ENCODE measurements at regions not wholly inside any gene's neighbourhood (a gene's known extent, or its start where the extent isn't known, plus 50 kb on each side); places are given as distances from the start of the nearest gene placed in this dataset.

DNA sequence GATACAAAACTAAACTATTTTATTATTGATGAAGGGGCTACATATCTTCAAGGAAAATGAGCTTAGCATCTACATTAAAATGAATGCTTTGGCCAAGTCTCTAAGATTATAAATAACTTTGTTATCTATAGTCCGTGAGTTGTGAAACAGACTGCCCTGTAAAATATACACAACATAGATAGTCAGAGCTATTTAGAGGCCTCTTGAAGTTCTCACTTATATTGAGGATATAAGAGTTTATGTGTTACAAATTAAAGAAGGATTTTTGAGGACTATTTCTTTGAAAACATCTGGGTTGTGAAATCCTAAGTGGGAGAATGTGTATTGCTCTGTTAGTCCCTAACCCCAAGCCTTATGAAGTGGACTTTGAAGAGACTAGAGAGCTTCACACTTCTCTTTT lies 292.0 kb upstream of the CDH2 start:
- DNase-seq, result no peak
- no peaks in the 10 kb centered on the region for H3K9me3 ChIP-seq
- no peak overlapping the region for H3K9ac ChIP-seq (ENCODE audit: low read depth in 2 of 2, low read length in 2 of 2)
- no peak overlapping the region for H3K4me3 ChIP-seq
- intact Hi-C loops (cut with DNase I), result no loop called here
- no peaks in the 10 kb centered on the region for H3K4me1 ChIP-seq
- no peaks in the 10 kb centered on the region for H3K36me3 ChIP-seq
- H3K27ac ChIP-seq, result no peak overlapping the region
- H3K27me3 ChIP-seq, result no peaks in the 10 kb centered on the region
- TF ChIP-seq, protein P1, sequence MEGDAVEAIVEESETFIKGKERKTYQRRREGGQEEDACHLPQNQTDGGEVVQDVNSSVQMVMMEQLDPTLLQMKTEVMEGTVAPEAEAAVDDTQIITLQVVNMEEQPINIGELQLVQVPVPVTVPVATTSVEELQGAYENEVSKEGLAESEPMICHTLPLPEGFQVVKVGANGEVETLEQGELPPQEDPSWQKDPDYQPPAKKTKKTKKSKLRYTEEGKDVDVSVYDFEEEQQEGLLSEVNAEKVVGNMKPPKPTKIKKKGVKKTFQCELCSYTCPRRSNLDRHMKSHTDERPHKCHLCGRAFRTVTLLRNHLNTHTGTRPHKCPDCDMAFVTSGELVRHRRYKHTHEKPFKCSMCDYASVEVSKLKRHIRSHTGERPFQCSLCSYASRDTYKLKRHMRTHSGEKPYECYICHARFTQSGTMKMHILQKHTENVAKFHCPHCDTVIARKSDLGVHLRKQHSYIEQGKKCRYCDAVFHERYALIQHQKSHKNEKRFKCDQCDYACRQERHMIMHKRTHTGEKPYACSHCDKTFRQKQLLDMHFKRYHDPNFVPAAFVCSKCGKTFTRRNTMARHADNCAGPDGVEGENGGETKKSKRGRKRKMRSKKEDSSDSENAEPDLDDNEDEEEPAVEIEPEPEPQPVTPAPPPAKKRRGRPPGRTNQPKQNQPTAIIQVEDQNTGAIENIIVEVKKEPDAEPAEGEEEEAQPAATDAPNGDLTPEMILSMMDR (IDR thresholded peaks at IDR 0.05), result no peak

DNA sequence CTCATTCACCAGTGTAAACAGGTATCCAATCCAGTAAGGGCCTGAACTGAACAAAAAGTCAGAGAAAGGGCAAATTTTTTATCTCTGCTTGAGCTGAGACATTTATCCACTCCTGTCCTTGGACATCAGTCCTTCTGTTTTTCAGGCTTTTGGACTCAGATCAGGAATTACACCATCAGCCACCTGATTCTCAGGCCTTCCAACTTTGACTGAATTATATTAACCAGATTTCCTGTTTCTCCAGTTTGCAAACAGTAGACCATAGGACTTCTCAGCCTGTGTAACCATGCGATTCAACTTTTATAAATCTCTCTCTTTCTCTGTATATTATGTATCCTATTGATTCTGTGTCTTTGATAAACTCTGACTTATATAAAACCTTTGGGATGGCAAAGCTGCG lies 289.3 kb upstream of the CDH2 start:
- H3K36me3 ChIP-seq, result no peaks in the 10 kb centered on the region
- intact Hi-C loops (cut with DNase I), result no loop called here
- no peak for DNase-seq

DNA sequence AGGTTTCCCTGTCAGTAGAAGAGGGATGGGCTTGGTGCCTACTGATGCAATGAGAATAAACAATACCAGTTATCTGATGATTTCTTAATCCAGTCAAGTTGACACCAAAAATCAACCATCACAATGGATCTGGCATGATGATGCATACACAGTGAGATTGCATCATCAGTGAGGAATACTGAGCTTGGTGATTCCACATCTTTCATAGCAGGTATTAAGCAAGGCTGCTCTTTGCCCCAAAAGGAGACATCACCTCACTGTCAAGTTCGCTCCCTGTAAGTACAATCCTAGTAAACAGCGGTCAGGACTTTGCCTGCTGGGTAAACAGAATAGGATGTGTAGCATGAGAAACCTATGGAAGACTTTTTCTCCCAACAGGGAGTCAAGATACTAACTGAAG lies 282.7 kb upstream of the CDH2 start:
- intact Hi-C loops (cut with DNase I), result no loop called here
- Histone ChIP-seq H3K27me3 (no peaks in the 10 kb centered on the region), H3K9ac (ENCODE audit: low read depth in 2 of 2, low read length in 2 of 2) (no peak overlapping the region), H3K36me3 (no peaks in the 10 kb centered on the region), H3K4me3 (no peak overlapping the region), H3K4me1 (no peaks in the 10 kb centered on the region), H3K27ac (no peak overlapping the region), H3K9me3 (no peaks in the 10 kb centered on the region)
- TF ChIP-seq, protein P1 (IDR thresholded peaks at IDR 0.05), result no peak
- DNase-seq, result no peak

More for the DNA sequence above, 289.3 kb upstream of the CDH2 start:
- Histone ChIP-seq H3K4me1 (no peaks in the 10 kb centered on the region), H3K9me3 (no peaks in the 10 kb centered on the region), H3K27ac (no peak overlapping the region), H3K27me3 (no peaks in the 10 kb centered on the region), H3K4me3 (no peak overlapping the region), H3K9ac (ENCODE audit: low read depth in 2 of 2, low read length in 2 of 2) (no peak overlapping the region)
- TF ChIP-seq, protein P1 (IDR thresholded peaks at IDR 0.05), result no peak

DNA sequence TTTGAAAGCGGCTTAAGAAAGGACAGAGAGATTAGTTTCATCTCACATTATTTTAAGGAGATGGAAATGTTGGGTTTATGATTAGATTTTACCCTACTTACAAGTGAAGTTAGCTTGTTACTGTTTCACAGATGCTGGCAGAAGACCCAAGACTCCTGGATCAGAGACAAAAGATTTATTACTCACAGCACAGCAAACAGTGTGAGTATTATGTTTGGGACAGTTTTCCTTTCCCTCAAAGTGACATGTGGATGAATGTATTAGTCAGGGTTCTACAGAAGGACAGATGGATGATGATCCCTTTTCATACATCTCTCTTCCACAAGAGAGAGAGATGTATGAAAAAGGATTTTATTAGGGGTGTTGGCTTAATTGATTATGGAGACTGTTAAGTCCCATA lies 281.8 kb upstream of the CDH2 start:
- TF ChIP-seq, protein P1 (IDR thresholded peaks at IDR 0.05), result no peak
- Histone ChIP-seq H3K4me1 (no peaks in the 10 kb centered on the region), H3K27me3 (no peaks in the 10 kb centered on the region), H3K27ac (no peak overlapping the region), H3K9ac (ENCODE audit: low read depth in 2 of 2, low read length in 2 of 2) (no peak overlapping the region), H3K9me3 (no peaks in the 10 kb centered on the region), H3K4me3 (no peak overlapping the region), H3K36me3 (no peaks in the 10 kb centered on the region)
- no peak for DNase-seq
- intact Hi-C loops (cut with DNase I), result no loop called here

DNA sequence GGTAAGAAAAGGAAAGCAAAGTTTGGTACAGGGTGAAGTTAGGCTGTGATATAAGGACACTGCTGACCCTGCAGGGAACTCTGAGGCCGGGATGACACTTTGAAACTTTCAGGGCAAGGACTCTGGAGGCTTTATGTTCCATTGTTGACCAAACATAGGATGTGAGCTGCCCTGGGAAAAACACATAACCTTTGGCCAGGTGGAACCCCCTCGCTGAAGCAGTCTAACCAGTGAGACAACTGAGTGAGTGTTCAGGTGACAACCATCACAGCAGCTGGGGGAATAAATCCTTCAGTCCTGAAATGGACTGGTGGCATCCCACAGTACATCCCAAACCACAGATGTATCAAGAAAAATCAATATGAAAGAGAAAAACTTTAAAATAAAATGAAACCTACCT lies 280.9 kb upstream of the CDH2 start:
- Histone ChIP-seq H3K9me3 (no peaks in the 10 kb centered on the region), H3K27ac (no peak overlapping the region), H3K9ac (ENCODE audit: low read depth in 2 of 2, low read length in 2 of 2) (no peak overlapping the region), H3K36me3 (no peaks in the 10 kb centered on the region), H3K4me3 (no peak overlapping the region), H3K4me1 (no peaks in the 10 kb centered on the region), H3K27me3 (no peaks in the 10 kb centered on the region)
- no peak for DNase-seq
- intact Hi-C loops (cut with DNase I), result no loop called here
- TF ChIP-seq, protein P1 (IDR thresholded peaks at IDR 0.05), result no peak

DNA sequence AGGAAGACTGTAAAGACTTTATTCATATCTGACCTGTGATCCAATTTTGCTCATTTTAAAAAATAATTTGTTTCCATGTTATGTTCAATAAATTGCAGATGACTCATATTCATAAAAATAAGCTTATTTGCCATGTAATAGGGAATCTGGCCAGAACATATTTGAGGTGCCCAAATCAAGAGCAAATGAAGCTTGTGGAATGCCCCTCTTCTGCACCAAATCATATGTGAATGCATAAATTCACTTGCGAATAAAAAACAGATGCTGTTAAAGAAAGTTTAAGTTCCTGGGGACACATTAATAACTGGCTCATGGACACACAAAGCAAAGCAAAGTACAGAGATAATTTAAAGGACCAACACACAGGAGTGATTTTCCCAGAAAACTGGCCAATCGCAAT lies 279.0 kb upstream of the CDH2 start:
- Histone ChIP-seq H3K4me1 (no peaks in the 10 kb centered on the region), H3K27me3 (no peaks in the 10 kb centered on the region), H3K27ac (no peak overlapping the region), H3K9me3 (no peaks in the 10 kb centered on the region), H3K9ac (ENCODE audit: low read depth in 2 of 2, low read length in 2 of 2) (no peak overlapping the region), H3K36me3 (no peaks in the 10 kb centered on the region), H3K4me3 (no peak overlapping the region)
- intact Hi-C loops (cut with DNase I), result no loop called here
- TF ChIP-seq, protein P1 (IDR thresholded peaks at IDR 0.05), result no peak
- DNase-seq, result no peak

All from colonic mucosa (tissue), 4 donors.